H4 (cell line): ENCODE measurements at regions not wholly inside any gene's neighbourhood (a gene's known extent, or its start where the extent isn't known, plus 50 kb on each side); places are given as distances from the start of the nearest gene placed in this dataset.

ENCODE experiments used
- DNase-seq: peaks from one replicate; pipeline ENCODE4 v3.0.0-alpha.2; 2015; ENCODE audit warnings: low spot score

- DNase-seq: no peak
Measured at GRCh38 chr10:20948686-20949327, 51.7 kb upstream of the NEBL start.
